ENCODE measurements at regions not wholly inside any gene's neighbourhood (a gene's known extent, or its start where the extent isn't known, plus 50 kb on each side); places are given as distances from the start of the nearest gene placed in this dataset.
"Not testable (repeated sequence)": the region's sequence is repeated elsewhere in the genome, so short reads cannot be mapped to it uniquely, and the experiment has no call there.

GRCh38 chr2:7847321-7847720, 834.5 kb upstream of the ID2 start:
- no peak overlapping the region for H3K4me3 ChIP-seq (ENCODE audit: low read length)
- no peak for TF ChIP-seq ZNF274 (IDR thresholded peaks at IDR 0.05; ENCODE audit: low read depth, low read length)

GRCh38 chr2:7849027-7849426, 832.8 kb upstream of the ID2 start:
- TF ChIP-seq ZNF274 (IDR thresholded peaks at IDR 0.05; ENCODE audit: low read depth, low read length), result no peak
- no peak overlapping the region for H3K4me3 ChIP-seq (ENCODE audit: low read length)

GRCh38 chr2:7849531-7849930, 832.3 kb upstream of the ID2 start:
- H3K4me3 ChIP-seq (ENCODE audit: low read length), result no peak overlapping the region
- TF ChIP-seq ZNF274 (IDR thresholded peaks at IDR 0.05; ENCODE audit: low read depth, low read length), result no peak

- H3K4me3 ChIP-seq (ENCODE audit: low read length), result no peak overlapping the region
- no peak for TF ChIP-seq ZNF274 (IDR thresholded peaks at IDR 0.05; ENCODE audit: low read depth, low read length)
Observed at GRCh38 chr2:7852546-7852945, 829.3 kb upstream of the ID2 start.

GRCh38 chr2:7857904-7858303, 824.0 kb upstream of the ID2 start:
- TF ChIP-seq ZNF274 (IDR thresholded peaks at IDR 0.05; ENCODE audit: low read depth, low read length), result no peak
- no peak overlapping the region for H3K4me3 ChIP-seq (ENCODE audit: low read length)

GRCh38 chr2:7858624-7859023, 823.2 kb upstream of the ID2 start:
- no peak overlapping the region for H3K4me3 ChIP-seq (ENCODE audit: low read length)
- no peak for TF ChIP-seq ZNF274 (IDR thresholded peaks at IDR 0.05; ENCODE audit: low read depth, low read length)

GRCh38 chr2:7860693-7861092, 821.2 kb upstream of the ID2 start:
- H3K4me3 ChIP-seq (ENCODE audit: low read length), result no peak overlapping the region
- no peak for TF ChIP-seq ZNF274 (IDR thresholded peaks at IDR 0.05; ENCODE audit: low read depth, low read length)

GRCh38 chr2:7861910-7862702, 819.8 kb upstream of the ID2 start:
- TF ChIP-seq ZNF274 (IDR thresholded peaks at IDR 0.05; ENCODE audit: low read depth, low read length), result no peak
- H3K4me3 ChIP-seq (ENCODE audit: low read length), result no peak overlapping the region

GRCh38 chr2:7866104-7866503, 815.8 kb upstream of the ID2 start:
- TF ChIP-seq ZNF274 (IDR thresholded peaks at IDR 0.05; ENCODE audit: low read depth, low read length), result no peak
- H3K4me3 ChIP-seq (ENCODE audit: low read length), result no peak overlapping the region

- TF ChIP-seq ZNF274 (IDR thresholded peaks at IDR 0.05; ENCODE audit: low read depth, low read length), result no peak
- H3K4me3 ChIP-seq (ENCODE audit: low read length), result no peak overlapping the region
Observed at GRCh38 chr2:7866825-7867224, 815.0 kb upstream of the ID2 start.

GRCh38 chr2:7867867-7868266, 814.0 kb upstream of the ID2 start:
- no peak for TF ChIP-seq ZNF274 (IDR thresholded peaks at IDR 0.05; ENCODE audit: low read depth, low read length)

GRCh38 chr2:7868836-7869235, 813.0 kb upstream of the ID2 start:
- no peak overlapping the region for H3K4me3 ChIP-seq (ENCODE audit: low read length)
- TF ChIP-seq ZNF274 (IDR thresholded peaks at IDR 0.05; ENCODE audit: low read depth, low read length), result no peak

More at GRCh38 chr2:7867867-7868266, 814.0 kb upstream of the ID2 start:
- no peak overlapping the region for H3K4me3 ChIP-seq (ENCODE audit: low read length)

GRCh38 chr2:7876445-7876844, 805.4 kb upstream of the ID2 start:
- not testable (repeated sequence) for H3K4me3 ChIP-seq (ENCODE audit: low read length)

- not testable (repeated sequence) for H3K4me3 ChIP-seq (ENCODE audit: low read length)
Observed at GRCh38 chr2:7878266-7878665, 803.6 kb upstream of the ID2 start.

- no peak for TF ChIP-seq ZNF274 (IDR thresholded peaks at IDR 0.05; ENCODE audit: low read depth, low read length)
- no peak overlapping the region for H3K4me3 ChIP-seq (ENCODE audit: low read length)
Observed at GRCh38 chr2:7878786-7879482, 802.9 kb upstream of the ID2 start.

GRCh38 chr2:7879483-7879835, 802.4 kb upstream of the ID2 start:
- no peak for TF ChIP-seq ZNF274 (IDR thresholded peaks at IDR 0.05; ENCODE audit: low read depth, low read length)
- no peak overlapping the region for H3K4me3 ChIP-seq (ENCODE audit: low read length)
